Sigmoid colon (tissue), 4 donors: ENCODE measurements at regions not wholly inside any gene's neighbourhood (a gene's known extent, or its start where the extent isn't known, plus 50 kb on each side); places are given as distances from the start of the nearest gene placed in this dataset.
"Not testable (repeated sequence)": the region's sequence is repeated elsewhere in the genome, so short reads cannot be mapped to it uniquely, and the experiment has no call there.

ENCODE experiments used
- POLR2A ChIP-seq, 2 donors: fragments of 450-650 bp; IDR thresholded peaks; one replicate each; pipeline ENCODE4 v1.6.1; 2016; ENCODE audit warnings: antibody characterized with exemption in 2 of 2, mild to moderate bottlenecking in 2 of 2, moderate library complexity in 2 of 2
- POLR2AphosphoS5 ChIP-seq, 4 donors: sonication (generic); formaldehyde crosslinking; IDR thresholded peaks; one replicate each; pipeline ENCODE4 v1.6.1; 2017; ENCODE audit warnings: antibody characterized with exemption in 4 of 4

DNA sequence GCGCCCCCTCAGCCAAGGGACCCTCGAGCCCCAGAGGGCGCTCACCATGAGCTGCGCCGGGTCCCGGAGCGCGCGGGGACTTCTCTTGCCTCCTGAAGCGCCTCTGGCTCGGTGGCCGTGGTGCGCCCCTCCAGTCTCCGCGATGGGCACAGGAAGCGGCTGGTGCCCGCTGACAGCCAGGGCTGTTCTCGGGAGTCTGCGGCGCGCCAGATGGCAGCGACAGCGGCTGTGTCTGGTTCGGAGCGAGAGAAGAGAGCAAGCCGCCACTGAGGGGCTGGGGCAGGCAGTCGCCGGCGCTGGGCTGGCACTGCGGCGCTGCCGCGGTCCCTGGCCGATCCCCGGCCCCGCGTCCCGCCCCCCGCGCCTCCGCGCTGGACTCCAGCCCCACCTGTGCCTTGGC lies 920.2 kb downstream of the RPIA start:
- not testable (repeated sequence) for TF ChIP-seq POLR2AphosphoS5, POLR2A (IDR thresholded peaks at IDR 0.05)
